NT2/D1 (cell line): ENCODE measurements at regions not wholly inside any gene's neighbourhood (a gene's known extent, or its start where the extent isn't known, plus 50 kb on each side); places are given as distances from the start of the nearest gene placed in this dataset.

ENCODE experiments used
- DNase-seq: peaks from one replicate; pipeline ENCODE4 v3.0.0-alpha.2; 2011; ENCODE audit warnings: low read depth, low spot score
- H3K27me3 ChIP-seq: 2 replicates; pipeline ENCODE4 v1.6.0; 2011; ENCODE audit warnings: mild to moderate bottlenecking; ENCODE audit not compliant: insufficient read length, insufficient read depth
- H3K36me3 ChIP-seq: 2 replicates; pipeline ENCODE4 v1.6.1; 2011; ENCODE audit warnings: mild to moderate bottlenecking, low read length, mixed read lengths; ENCODE audit not compliant: insufficient read depth, insufficient read length
- H3K4me1 ChIP-seq: 2 replicates; pipeline ENCODE4 v1.5.1; 2011; ENCODE audit not compliant: insufficient read depth, insufficient read length
- H3K4me3 ChIP-seq: 2 replicates; pipeline ENCODE4 v1.5.1; 2011; ENCODE audit warnings: low read depth; ENCODE audit not compliant: insufficient read length
- H3K9ac ChIP-seq: 2 replicates; pipeline ENCODE4 v1.6.0; 2011; ENCODE audit warnings: low read depth; ENCODE audit not compliant: insufficient read length
- H3K9me3 ChIP-seq: 2 replicates; pipeline ENCODE4 v1.5.1; 2011; ENCODE audit warnings: mild to moderate bottlenecking, low read length; ENCODE audit not compliant: insufficient read depth
- SUZ12 ChIP-seq: IDR thresholded peaks from 2 replicates; pipeline ENCODE4 v1.6.1; 2011; ENCODE audit not compliant: insufficient read length, insufficient read depth; ENCODE audit errors: extremely low read depth
- YY1 ChIP-seq: IDR thresholded peaks from 2 replicates; pipeline ENCODE4 v1.6.1; 2011; ENCODE audit not compliant: insufficient read length, insufficient read depth
- ZNF274 ChIP-seq: IDR thresholded peaks from 2 replicates; pipeline ENCODE4 v1.6.1; 2011; ENCODE audit warnings: mild to moderate bottlenecking, low read depth, low read length

- no peaks in the 10 kb centered on the region for H3K36me3 ChIP-seq
- H3K27me3 ChIP-seq: no peaks in the 10 kb centered on the region
- H3K4me1 ChIP-seq: no peaks in the 10 kb centered on the region
- no peak overlapping the region for H3K4me3 ChIP-seq
- TF ChIP-seq ZNF274 (no peak), SUZ12 (no peak), YY1 (no peak)
- DNase-seq: no peak
- H3K9me3 ChIP-seq: no peaks in the 10 kb centered on the region
- H3K9ac ChIP-seq: no peak overlapping the region
Observed at GRCh38 chr4:58435871-58436270, 1325.7 kb upstream of the IGFBP7 start.

- no peak for TF ChIP-seq SUZ12
- no peak for TF ChIP-seq ZNF274
- no peak for TF ChIP-seq YY1
- H3K36me3 ChIP-seq: no peaks in the 10 kb centered on the region
- DNase-seq: no peak
- no peaks in the 10 kb centered on the region for H3K9me3 ChIP-seq
- no peaks in the 10 kb centered on the region for H3K27me3 ChIP-seq
- no peak overlapping the region for H3K9ac ChIP-seq
- H3K4me3 ChIP-seq: no peak overlapping the region
- no peaks in the 10 kb centered on the region for H3K4me1 ChIP-seq
Observed at GRCh38 chr4:58413849-58414248, 1303.7 kb upstream of the IGFBP7 start.

- no peaks in the 10 kb centered on the region for H3K36me3 ChIP-seq
- TF ChIP-seq SUZ12 (no peak), YY1 (no peak), ZNF274 (no peak)
- no peak overlapping the region for H3K4me3 ChIP-seq
- H3K4me1 ChIP-seq: no peaks in the 10 kb centered on the region
- H3K9me3 ChIP-seq: no peaks in the 10 kb centered on the region
- no peaks in the 10 kb centered on the region for H3K27me3 ChIP-seq
- H3K9ac ChIP-seq: no peak overlapping the region
- no peak for DNase-seq
Observed at GRCh38 chr4:58411904-58412303, 1301.7 kb upstream of the IGFBP7 start.

- H3K27me3 ChIP-seq: no peaks in the 10 kb centered on the region
- TF ChIP-seq SUZ12: no peak
- no peak for TF ChIP-seq YY1
- no peak for TF ChIP-seq ZNF274
- no peaks in the 10 kb centered on the region for H3K4me1 ChIP-seq
- no peak overlapping the region for H3K9ac ChIP-seq
- no peak for DNase-seq
- no peaks in the 10 kb centered on the region for H3K9me3 ChIP-seq
- H3K4me3 ChIP-seq: no peak overlapping the region
- H3K36me3 ChIP-seq: no peaks in the 10 kb centered on the region
Observed at GRCh38 chr4:58406762-58407161, 1296.6 kb upstream of the IGFBP7 start.

GRCh38 chr4:58368221-58368620, 1258.0 kb upstream of the IGFBP7 start:
- Histone ChIP-seq H3K9me3 (no peaks in the 10 kb centered on the region), H3K36me3 (no peaks in the 10 kb centered on the region), H3K4me3 (no peak overlapping the region), H3K27me3 (no peaks in the 10 kb centered on the region), H3K9ac (no peak overlapping the region), H3K4me1 (no peaks in the 10 kb centered on the region)
- no peak for DNase-seq
- TF ChIP-seq YY1 (no peak), SUZ12 (no peak), ZNF274 (no peak)

GRCh38 chr4:58360354-58361133, 1250.4 kb upstream of the IGFBP7 start:
- Histone ChIP-seq H3K9me3 (peaks cover 15% of the 10 kb centered on the region; the same call in 1 of the 2 replicates), H3K36me3 (no peaks in the 10 kb centered on the region), H3K27me3 (no peaks in the 10 kb centered on the region), H3K4me1 (no peaks in the 10 kb centered on the region), H3K9ac (no peak overlapping the region), H3K4me3 (no peak overlapping the region)
- DNase-seq: no peak
- TF ChIP-seq YY1 (no peak), ZNF274 (no peak)

GRCh38 chr4:58359590-58359989, 1249.4 kb upstream of the IGFBP7 start:
- peaks cover 15% of the 10 kb centered on the region; the same call in 1 of the 2 replicates for H3K9me3 ChIP-seq
- DNase-seq: no peak
- H3K36me3 ChIP-seq: no peaks in the 10 kb centered on the region

More at GRCh38 chr4:58359590-58359989, 1249.4 kb upstream of the IGFBP7 start:
- H3K4me1 ChIP-seq: no peaks in the 10 kb centered on the region
- H3K4me3 ChIP-seq: no peak overlapping the region
- no peaks in the 10 kb centered on the region for H3K27me3 ChIP-seq
- no peak for TF ChIP-seq SUZ12
- no peak for TF ChIP-seq ZNF274
- no peak for TF ChIP-seq YY1
- H3K9ac ChIP-seq: no peak overlapping the region
